SK-N-MC (cell line): ENCODE measurements at regions not wholly inside any gene's neighbourhood (a gene's known extent, or its start where the extent isn't known, plus 50 kb on each side); places are given as distances from the start of the nearest gene placed in this dataset.

Experiments
- EZH2 ChIP-seq: fragments of 200-600 bp; sonication (generic); IDR thresholded peaks from one replicate; pipeline ENCODE4 v1.6.1; 2017; ENCODE audit warnings: antibody characterized with exemption
- POLR2AphosphoS5 ChIP-seq: IDR thresholded peaks from 2 replicates; pipeline ENCODE4 v1.6.1; 2012; ENCODE audit warnings: mild to moderate bottlenecking, low read depth, low read length, borderline replicate concordance

GRCh38 chr2:64792995-64793639 lies 139.4 kb upstream of the SERTAD2 start:
- TF ChIP-seq EZH2 (no peak), POLR2AphosphoS5 (no peak)
